K562 (cell line): ENCODE measurements at regions not wholly inside any gene's neighbourhood (a gene's known extent, or its start where the extent isn't known, plus 50 kb on each side); places are given as distances from the start of the nearest gene placed in this dataset.

Experiments used
- ATAC-seq: fragments of 200-7000 bp; cut with Tn5 transposase; 3 replicates; pipeline ENCODE4 v1.9.1; 2020; ENCODE audit warnings: moderate library complexity
- BruUV-seq: library from RNA; stranded (reverse); fragments of 400-500 nt; replicated peaks from 2 replicates; lab custom pipeline; 2021; lab: Mats Ljungman, UMichigan
- CTCF ChIA-PET: fragments of 300-600 bp; formaldehyde crosslinking; extraction: SDS; loops from one replicate; lab custom pipeline; 2021; ENCODE audit warnings: low intra/inter-chr PET ratio; lab: Yijun Ruan, JAX
- POLR2A ChIA-PET: fragments of 300-600, 350-650 bp; sonication (Branson Sonifier 250); formaldehyde crosslinking; extraction: SDS; loops from one replicate; lab custom pipeline; 2021; ENCODE audit warnings: antibody characterized with exemption, inconsistent platforms; lab: Yijun Ruan, JAX
- DNase-seq, 4 experiments: peaks; one replicate each; pipeline versions ENCODE4 v3.0.0 to v3.0.0-alpha.2; 2011 to 2018; ENCODE audit warnings: low spot score in 3 of 4, mixed read lengths in 3 of 4; ENCODE audit errors: extremely low read depth in 1 of 4
- FAIRE-seq: peaks from 2 replicates; lab custom pipeline; 2011; peaks lifted over from hg19 to GRCh38; lab: Jason Lieb, UNC
- H2AFZ ChIP-seq: 2 replicates; pipeline ENCODE4 v1.6.0; 2011; ENCODE audit warnings: low read depth, low read length, control low read depth, inconsistent platforms
- H3K27ac ChIP-seq: fragments of 200-600 bp; 3 replicates; pipeline ENCODE4 v1.8.0; 2011; ENCODE audit warnings: low read depth, mild to moderate bottlenecking, control low read depth, inconsistent platforms, low read length, moderate library complexity, mixed read lengths; ENCODE audit errors: extremely low read depth
- H3K27me3 ChIP-seq, 2 experiments: fragments of 300-600 bp in 1 of 2; 2 replicates in 1 of 2; 3 replicates in 1 of 2; pipeline versions ENCODE4 v1.6.0 to v1.8.0; 2011; ENCODE audit warnings: inconsistent platforms in 2 of 2, low read length in 2 of 2, mild to moderate bottlenecking in 1 of 2, mixed read lengths in 1 of 2, moderate library complexity in 1 of 2; ENCODE audit not compliant: control insufficient read depth in 2 of 2, insufficient read depth in 2 of 2
- H3K36me3 ChIP-seq: fragments of 300-600 bp; 3 replicates; pipeline ENCODE4 v1.8.0; 2011; ENCODE audit warnings: mild to moderate bottlenecking, low read length, inconsistent platforms; ENCODE audit not compliant: control insufficient read depth, insufficient read depth
- H3K4me1 ChIP-seq, 2 experiments: fragments of 200-600 bp in 1 of 2; replicated peaks in 1 of 2; 2 replicates in 1 of 2; 3 replicates in 1 of 2; pipeline versions ENCODE4 v1.5.1 to v1.8.0; 2011; ENCODE audit warnings: inconsistent platforms in 2 of 2, low read length in 2 of 2, mild to moderate bottlenecking in 1 of 2, mixed read lengths in 1 of 2, moderate library complexity in 1 of 2; ENCODE audit not compliant: control insufficient read depth in 2 of 2, insufficient read depth in 2 of 2
- H3K4me2 ChIP-seq: 2 replicates; pipeline ENCODE4 v1.6.1; 2011; ENCODE audit warnings: low read length, control low read depth, inconsistent platforms, mixed read lengths; ENCODE audit not compliant: insufficient read depth
- H3K4me3 ChIP-seq: fragments of 200-600 bp; sonication (generic), shearing (Covaris generic); 2 replicates; pipeline ENCODE4 v1.5.1; 2016; ENCODE audit warnings: control low read depth, inconsistent platforms
- H3K79me2 ChIP-seq: fragments of 200-600 bp; 3 replicates; pipeline ENCODE4 v1.8.0; 2011; ENCODE audit warnings: low read length, inconsistent platforms; ENCODE audit not compliant: control insufficient read depth, insufficient read depth
- H3K9ac ChIP-seq, 2 experiments: 2 replicates each; pipeline versions ENCODE4 v1.6.0 to v1.6.1; 2011; ENCODE audit warnings: low read depth in 2 of 2, low read length in 2 of 2, control low read depth in 1 of 2, inconsistent platforms in 1 of 2, mild to moderate bottlenecking in 1 of 2, mixed read lengths in 1 of 2; ENCODE audit not compliant: insufficient read depth in 1 of 2
- H3K9me1 ChIP-seq: one replicate; pipeline ENCODE4 v1.6.0; 2011; ENCODE audit warnings: inconsistent platforms, mild to moderate bottlenecking, low read length, moderate library complexity; ENCODE audit not compliant: control insufficient read depth, insufficient read depth
- H3K9me3 ChIP-seq: replicated peaks from 2 replicates; pipeline ENCODE4 v1.5.1; 2011; ENCODE audit warnings: low read depth, low read length, inconsistent platforms; ENCODE audit not compliant: control insufficient read depth, insufficient read depth
- H4K20me1 ChIP-seq: replicated peaks from 2 replicates; pipeline ENCODE4 v1.6.1; 2011; ENCODE audit warnings: low read length, inconsistent platforms, mixed read lengths; ENCODE audit not compliant: control insufficient read depth, insufficient read depth
- BCL6 ChIP-seq: fragments of 250-450 bp; sonication (Bioruptor Pico); IDR thresholded peaks from 2 replicates; pipeline ENCODE4 v1.4.0; 2020
- CSDE1 ChIP-seq, 2 experiments: fragments of 450-650 bp; IDR thresholded peaks; 2 replicates each; pipeline ENCODE4 v1.6.1; 2016; ENCODE audit warnings: mild to moderate bottlenecking in 1 of 2
- EHMT2 ChIP-seq: fragments of 450-650 bp; IDR thresholded peaks from 2 replicates; pipeline ENCODE4 v1.6.1; 2018; ENCODE audit warnings: antibody characterized with exemption
- ETV5 ChIP-seq: sonication (generic); formaldehyde crosslinking; IDR thresholded peaks from 2 replicates; pipeline ENCODE4 v1.4.0; 2020; ENCODE audit warnings: low read depth, mild to moderate bottlenecking, missing genetic modification reagents
- FOXM1 ChIP-seq, 2 experiments: fragments of 450-650 bp in 1 of 2; sonication (generic) in 1 of 2; formaldehyde crosslinking in 1 of 2; IDR thresholded peaks; 2 replicates each; pipeline versions ENCODE4 v1.6.1 to v1.9.0; 2017 to 2022; ENCODE audit warnings: low read depth in 2 of 2, mild to moderate bottlenecking in 2 of 2, missing genetic modification reagents in 1 of 2, moderate library complexity in 1 of 2
- HDAC8 ChIP-seq: fragments of 450-650 bp; IDR thresholded peaks from 2 replicates; pipeline ENCODE4 v1.6.1; 2016; ENCODE audit warnings: mild to moderate bottlenecking, missing genetic modification characterization, moderate library complexity, missing compliant biosample characterization
- HMG20A ChIP-seq: fragments of 450-650 bp; formaldehyde crosslinking; conservative IDR thresholded peaks from 2 replicates; pipeline ENCODE4 v1.4.0; 2020; ENCODE audit warnings: mild to moderate bottlenecking, mixed read lengths
- HSF4 ChIP-seq: fragments of 250-450 bp; sonication (Bioruptor Pico); IDR thresholded peaks from 2 replicates; pipeline ENCODE4 v2.1.2; 2022; ENCODE audit warnings: mild to moderate bottlenecking, moderate library complexity, borderline replicate concordance
- KDM1A ChIP-seq, 2 experiments: fragments of 450-650 bp; IDR thresholded peaks; 2 replicates each; pipeline ENCODE4 v1.6.1; 2016; ENCODE audit warnings: mild to moderate bottlenecking in 2 of 2
- MECOM ChIP-seq: fragments of 250-450 bp; sonication (Bioruptor Pico); IDR thresholded peaks from 2 replicates; pipeline ENCODE4 v1.8.0; 2022; ENCODE audit warnings: inconsistent platforms
- NBN ChIP-seq: fragments of 450-650 bp; IDR thresholded peaks from 2 replicates; pipeline ENCODE4 v1.6.1; 2016; ENCODE audit warnings: low read depth, mild to moderate bottlenecking
- NFATC3 ChIP-seq: fragments of 450-650 bp; IDR thresholded peaks from 2 replicates; pipeline ENCODE4 v1.6.1; 2017; ENCODE audit warnings: mild to moderate bottlenecking
- PHB2 ChIP-seq: fragments of 450-650 bp; IDR thresholded peaks from 2 replicates; pipeline ENCODE4 v1.6.1; 2017; ENCODE audit warnings: low read depth
- PTBP1 ChIP-seq: fragments of 200-400 bp; formaldehyde crosslinking; IDR thresholded peaks from 2 replicates; pipeline ENCODE4 v1.6.1; 2017; ENCODE audit warnings: low read depth, low read length
- TAF9B ChIP-seq: fragments of 450-650 bp; IDR thresholded peaks from 2 replicates; pipeline ENCODE4 v1.6.1; 2018; ENCODE audit warnings: mild to moderate bottlenecking; ENCODE audit not compliant: partially characterized antibody
- TCFL5 ChIP-seq: fragments of 250-450 bp; sonication (Bioruptor Pico); conservative IDR thresholded peaks from 2 replicates; pipeline ENCODE4 v1.6.1; 2021; ENCODE audit warnings: mild to moderate bottlenecking, moderate library complexity, matching md5 sums
- ZEB2 ChIP-seq: fragments of 450-650 bp; IDR thresholded peaks from 2 replicates; pipeline ENCODE4 v1.6.1; 2016
- ZNF282 ChIP-seq: sonication (generic); formaldehyde crosslinking; IDR thresholded peaks from 2 replicates; pipeline ENCODE4 v1.8.1; 2023; ENCODE audit warnings: missing genetic modification reagents
- ZNF436 ChIP-seq: fragments of 250-450, 450-650 bp; sonication (Bioruptor Pico); formaldehyde crosslinking; IDR thresholded peaks from 2 replicates; pipeline ENCODE4 v1.7.0; 2020; ENCODE audit warnings: mild to moderate bottlenecking
- WGBS: fragments of 100-300 bp; shearing (Covaris generic); methylation state at CpG from one replicate; pipeline ENCODE4 v1.1.6; 2016; ENCODE audit warnings: low coverage, mixed read lengths; ENCODE audit not compliant: insufficient coverage; ENCODE audit errors: missing lambda C conversion rate; 5-methylcytosine and 5-hydroxymethylcytosine counted together
- in situ Hi-C: fragments of 300-500 bp; cut with MboI; formaldehyde crosslinking; loops from 4 replicates; pipeline ENCODE4 v1.15.0; 2018; ENCODE audit warnings: inconsistent platforms, mixed read lengths
- intact Hi-C: fragments of 100-400 bp; cut with micrococcal nuclease; formaldehyde crosslinking; loops from 2 replicates; pipeline ENCODE4 v1.14.2; 2022
- TF ChIP-seq, protein P1 (sequence below): fragments of 450-650 bp; IDR thresholded peaks from 2 replicates; pipeline ENCODE4 v1.6.1; 2016; ENCODE audit warnings: antibody characterized with exemption

DNA sequence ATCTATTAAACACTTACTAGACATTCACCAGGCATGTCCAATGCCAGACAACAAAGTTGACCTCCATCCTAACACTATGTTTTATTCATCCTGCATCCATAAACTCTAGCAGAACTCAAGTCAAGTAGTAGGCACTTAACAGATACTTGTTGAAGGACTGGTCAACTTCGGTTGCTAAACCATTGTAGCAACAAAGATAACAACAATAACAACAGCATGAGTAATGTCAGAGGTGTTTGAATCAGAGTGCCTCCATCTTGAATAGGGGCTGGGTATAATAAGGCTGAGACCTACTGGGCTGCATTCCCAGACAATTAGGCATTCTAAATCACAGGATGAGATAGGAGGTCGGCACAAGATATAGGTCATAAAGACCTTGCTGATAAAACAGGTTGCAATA lies 180.5 kb upstream of the ZNF462 start:
- CTCF ChIA-PET = no interaction called here
- 0% methylated on average over 2 of the region's 2 CpGs for WGBS
- POLR2A ChIA-PET = no interaction called here
- no peak for DNase-seq
- Histone ChIP-seq H4K20me1 (no peaks in the 10 kb centered on the region), H3K27ac (no peak overlapping the region), H2AFZ (no peak overlapping the region), H3K9me3 (no peaks in the 10 kb centered on the region; the same call in none of the 2 replicates), H3K27me3 (no peaks in the 10 kb centered on the region), H3K4me2 (no peak overlapping the region), H3K9me1 (no peaks in the 10 kb centered on the region), H3K9ac (no peak overlapping the region), H3K4me1 (no peaks in the 10 kb centered on the region), H3K79me2 (no peaks in the 10 kb centered on the region), H3K36me3 (no peaks in the 10 kb centered on the region), H3K4me3 (no peak overlapping the region)
- FAIRE-seq = no peak
- no peak for TF ChIP-seq PTBP1
- TF ChIP-seq TCFL5 (CRISPR knock-in tag) = no peak
- no peak for TF ChIP-seq TAF9B
- no peak for TF ChIP-seq NBN
- TF ChIP-seq CSDE1 (IDR thresholded peaks at IDR 0.05) = no peak
- TF ChIP-seq, protein P1, sequence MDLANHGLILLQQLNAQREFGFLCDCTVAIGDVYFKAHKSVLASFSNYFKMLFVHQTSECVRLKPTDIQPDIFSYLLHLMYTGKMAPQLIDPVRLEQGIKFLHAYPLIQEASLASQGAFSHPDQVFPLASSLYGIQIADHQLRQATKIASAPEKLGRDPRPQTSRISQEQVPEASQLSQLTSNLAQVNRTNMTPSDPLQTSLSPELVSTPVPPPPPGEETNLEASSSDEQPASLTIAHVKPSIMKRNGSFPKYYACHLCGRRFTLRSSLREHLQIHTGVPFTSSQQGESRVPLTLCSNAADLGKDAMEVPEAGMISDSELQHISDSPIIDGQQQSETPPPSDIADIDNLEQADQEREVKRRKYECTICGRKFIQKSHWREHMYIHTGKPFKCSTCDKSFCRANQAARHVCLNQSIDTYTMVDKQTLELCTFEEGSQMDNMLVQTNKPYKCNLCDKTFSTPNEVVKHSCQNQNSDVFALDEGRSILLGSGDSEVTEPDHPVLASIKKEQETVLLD = no peak
- in situ Hi-C loops (no loop called here), intact Hi-C loops (no loop called here)
- BruUV-seq = no TSS peak
- no peak for ATAC-seq

DNA sequence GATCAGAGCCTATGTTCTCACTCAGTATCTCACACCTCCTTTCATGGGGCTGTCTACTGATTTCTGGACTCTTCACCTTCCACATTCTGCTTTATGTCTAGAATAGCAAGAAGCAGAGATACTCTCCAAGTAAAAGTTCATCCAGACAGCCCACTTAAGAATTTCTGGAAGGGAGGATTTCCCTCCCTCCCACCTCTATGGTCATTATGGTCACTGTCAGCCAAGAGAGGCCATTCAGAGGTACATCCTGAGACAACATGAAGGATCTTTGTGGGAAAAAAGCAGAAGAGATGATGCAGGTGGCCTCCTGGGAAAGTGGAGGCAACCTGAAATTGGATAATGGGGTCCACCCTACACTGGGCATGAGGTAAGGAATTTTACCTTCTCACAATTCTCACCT lies 179.5 kb upstream of the ZNF462 start:
- FAIRE-seq = no peak
- H3K79me2 ChIP-seq = no peaks in the 10 kb centered on the region
- H3K27ac ChIP-seq = no peak overlapping the region
- H3K4me1 ChIP-seq = no peaks in the 10 kb centered on the region
- H3K9me1 ChIP-seq = no peaks in the 10 kb centered on the region
- ATAC-seq = no peak
- CTCF ChIA-PET = no interaction called here
- no peaks in the 10 kb centered on the region; the same call in none of the 2 replicates for H3K9me3 ChIP-seq
- no TSS peak for BruUV-seq
- no peak overlapping the region for H2AFZ ChIP-seq
- in situ Hi-C loops (no loop called here), intact Hi-C loops (no loop called here)
- H3K9ac ChIP-seq = no peak overlapping the region
- H3K36me3 ChIP-seq = no peaks in the 10 kb centered on the region
- no peak overlapping the region for H3K4me3 ChIP-seq
- H3K27me3 ChIP-seq = no peaks in the 10 kb centered on the region
- no peak overlapping the region for H3K4me2 ChIP-seq
- DNase-seq = no peak
- H4K20me1 ChIP-seq = no peaks in the 10 kb centered on the region
- POLR2A ChIA-PET = no interaction called here
- TF ChIP-seq ZNF436 (CRISPR knock-in tag) = no peak
- TF ChIP-seq CSDE1 (IDR thresholded peaks at IDR 0.05) = no peak
- TF ChIP-seq FOXM1 (IDR thresholded peaks at IDR 0.05; ENCODE audit: low read depth) = no peak
- no peak for TF ChIP-seq FOXM1 (CRISPR knock-in tag; IDR thresholded peaks at IDR 0.05; ENCODE audit: low read depth)
- no peak for TF ChIP-seq EHMT2
- TF ChIP-seq HMG20A (CRISPR knock-in tag) = no peak
- TF ChIP-seq ZEB2 = no peak
- no peak for TF ChIP-seq ETV5 (CRISPR knock-in tag)
- TF ChIP-seq KDM1A (IDR thresholded peaks at IDR 0.05) = no peak
- no peak for TF ChIP-seq HDAC8 (tag)
- TF ChIP-seq HSF4 (CRISPR knock-in tag) = no peak
- no peak for TF ChIP-seq ZNF282 (CRISPR knock-in tag)
- TF ChIP-seq PHB2 = no peak
- TF ChIP-seq MECOM (CRISPR knock-in tag) = no peak
- TF ChIP-seq BCL6 = no peak
- no peak for TF ChIP-seq NFATC3
